ENCODE measurements at regions not wholly inside any gene's neighbourhood (a gene's known extent, or its start where the extent isn't known, plus 50 kb on each side); places are given as distances from the start of the nearest gene placed in this dataset.

DNA sequence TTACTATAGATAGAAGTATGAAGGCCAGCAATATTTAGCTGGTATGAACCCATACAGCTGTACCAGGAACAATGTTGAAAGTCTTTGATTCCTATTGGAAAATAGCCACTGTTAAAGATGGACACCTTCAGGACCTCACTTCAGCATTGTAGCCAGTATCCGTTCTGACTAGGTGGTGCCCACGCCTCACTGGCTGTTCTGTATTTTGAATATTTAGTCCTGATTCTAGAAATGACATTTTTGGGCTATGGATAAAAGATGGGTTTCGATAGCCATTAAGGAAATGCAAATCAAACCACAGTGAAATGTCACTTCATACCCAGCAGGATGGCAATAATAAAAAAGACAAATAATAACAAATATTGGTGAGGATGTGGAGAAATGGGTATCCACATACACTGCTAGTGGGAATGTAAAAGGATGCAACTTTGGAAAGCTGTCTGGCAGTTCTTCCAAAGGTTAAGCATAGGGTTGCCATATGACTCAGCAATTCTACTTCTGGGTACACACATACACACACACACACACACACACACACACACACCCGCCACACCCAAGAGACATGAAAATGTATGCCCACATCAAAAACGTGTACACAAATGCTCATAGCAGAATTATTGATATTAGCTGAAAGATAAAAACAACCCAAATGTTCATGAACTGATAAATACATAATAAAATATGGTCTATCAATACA lies 56.8 kb downstream of the UTRN start:
- Mint-ChIP-seq H3K27ac (no peak overlapping the region), H3K4me1 (peaks cover 59% of the 10 kb centered on the region), H3K9me3 (no peaks in the 10 kb centered on the region), H3K27me3 (ENCODE audit: low read depth) (no peaks in the 10 kb centered on the region), H3K36me3 (no peaks in the 10 kb centered on the region; the same call in 1 of the 2 replicates), H3K4me3 (no peak overlapping the region)
- ChIA-PET POLR2A (no interaction called here), CTCF (no interaction called here)
- no peak for TF ChIP-seq SOX15 (CRISPR knock-in tag; IDR thresholded peaks at IDR 0.05)
- no peak for TF ChIP-seq TEAD4 (CRISPR knock-in tag; IDR thresholded peaks at IDR 0.05)
- no peak for TF ChIP-seq EMX1 (CRISPR knock-in tag; IDR thresholded peaks at IDR 0.05)
- no peak for TF ChIP-seq NFATC4 (CRISPR knock-in tag; IDR thresholded peaks at IDR 0.05)
- TF ChIP-seq ELF4 (CRISPR knock-in tag; IDR thresholded peaks at IDR 0.05; ENCODE audit: low read depth): no peak
- no peak for TF ChIP-seq ZNF317 (CRISPR knock-in tag; IDR thresholded peaks at IDR 0.05; ENCODE audit: borderline replicate concordance, low read depth)
- no peak for TF ChIP-seq NR1H2 (CRISPR knock-in tag; IDR thresholded peaks at IDR 0.05)
- TF ChIP-seq, protein P1, sequence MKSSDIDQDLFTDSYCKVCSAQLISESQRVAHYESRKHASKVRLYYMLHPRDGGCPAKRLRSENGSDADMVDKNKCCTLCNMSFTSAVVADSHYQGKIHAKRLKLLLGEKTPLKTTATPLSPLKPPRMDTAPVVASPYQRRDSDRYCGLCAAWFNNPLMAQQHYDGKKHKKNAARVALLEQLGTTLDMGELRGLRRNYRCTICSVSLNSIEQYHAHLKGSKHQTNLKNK (CRISPR knock-in tag; IDR thresholded peaks at IDR 0.05): no peak
- no peak for TF ChIP-seq MYBL2 (CRISPR knock-in tag; IDR thresholded peaks at IDR 0.05)
- TF ChIP-seq, protein P2, sequence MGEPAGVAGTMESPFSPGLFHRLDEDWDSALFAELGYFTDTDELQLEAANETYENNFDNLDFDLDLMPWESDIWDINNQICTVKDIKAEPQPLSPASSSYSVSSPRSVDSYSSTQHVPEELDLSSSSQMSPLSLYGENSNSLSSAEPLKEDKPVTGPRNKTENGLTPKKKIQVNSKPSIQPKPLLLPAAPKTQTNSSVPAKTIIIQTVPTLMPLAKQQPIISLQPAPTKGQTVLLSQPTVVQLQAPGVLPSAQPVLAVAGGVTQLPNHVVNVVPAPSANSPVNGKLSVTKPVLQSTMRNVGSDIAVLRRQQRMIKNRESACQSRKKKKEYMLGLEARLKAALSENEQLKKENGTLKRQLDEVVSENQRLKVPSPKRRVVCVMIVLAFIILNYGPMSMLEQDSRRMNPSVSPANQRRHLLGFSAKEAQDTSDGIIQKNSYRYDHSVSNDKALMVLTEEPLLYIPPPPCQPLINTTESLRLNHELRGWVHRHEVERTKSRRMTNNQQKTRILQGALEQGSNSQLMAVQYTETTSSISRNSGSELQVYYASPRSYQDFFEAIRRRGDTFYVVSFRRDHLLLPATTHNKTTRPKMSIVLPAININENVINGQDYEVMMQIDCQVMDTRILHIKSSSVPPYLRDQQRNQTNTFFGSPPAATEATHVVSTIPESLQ (CRISPR knock-in tag; IDR thresholded peaks at IDR 0.05): no peak
- ATAC-seq: no peak
- no peak for DNase-seq (ENCODE audit: low spot score)

DNA sequence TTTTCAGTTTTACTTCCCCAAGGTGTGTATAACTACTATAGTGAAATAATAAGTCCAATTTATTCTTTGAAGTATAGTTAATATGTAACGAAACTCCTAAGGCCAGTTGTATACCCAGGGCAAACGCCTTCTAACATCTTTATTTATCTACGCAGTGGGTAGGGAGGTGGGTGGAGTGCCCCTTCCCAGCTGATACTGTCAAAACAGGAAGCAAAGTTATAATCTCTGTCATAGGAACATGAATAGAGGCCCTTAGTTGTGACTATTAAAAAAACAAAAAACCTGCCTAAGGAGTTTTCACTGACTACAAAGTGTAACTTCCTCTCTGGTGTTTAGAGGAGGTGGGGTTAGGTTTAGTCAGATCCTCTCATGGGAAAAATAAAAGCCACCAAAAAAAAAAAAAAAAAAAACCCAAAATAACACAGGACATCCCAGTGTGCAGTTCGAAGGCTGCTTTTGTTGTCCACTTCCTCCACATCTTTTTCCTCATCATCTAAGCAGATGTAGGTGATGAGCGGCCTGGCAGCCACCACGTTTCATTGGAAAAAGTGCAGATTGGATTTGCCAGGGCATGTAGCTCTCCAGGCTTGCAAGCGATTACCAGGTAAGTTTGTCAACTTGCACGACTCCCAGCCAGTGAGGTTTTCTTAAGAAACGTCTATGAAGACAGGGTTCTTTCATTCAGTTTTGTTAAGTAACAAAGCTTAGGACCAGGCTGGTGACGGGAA lies 58.7 kb downstream of the UTRN start:
- Mint-ChIP-seq H3K4me3 (no peak overlapping the region), H3K36me3 (peaks cover 4% of the 10 kb centered on the region), H3K4me1 (peaks cover 64% of the 10 kb centered on the region), H3K27me3 (ENCODE audit: low read depth) (no peaks in the 10 kb centered on the region), H3K9me3 (peaks cover 9% of the 10 kb centered on the region), H3K27ac (peak overlapping the region; percentile 90)
- POLR2A ChIA-PET: no interaction called here
- CTCF ChIA-PET: interaction anchor here (1.5 kb wide), 1 partner anchor 138 kb away, joined by 4 read pairs; no protein-coding TSS in a partner anchor
- ATAC-seq (no peak), DNase-seq (ENCODE audit: low spot score) (no peak)
- TF ChIP-seq GABPB1 (CRISPR knock-in tag; IDR thresholded peaks at IDR 0.05) (peak; percentile 33; the same call in 1 of the 2 replicates), JUN (CRISPR knock-in tag; IDR thresholded peaks at IDR 0.05) (no peak)

DNA sequence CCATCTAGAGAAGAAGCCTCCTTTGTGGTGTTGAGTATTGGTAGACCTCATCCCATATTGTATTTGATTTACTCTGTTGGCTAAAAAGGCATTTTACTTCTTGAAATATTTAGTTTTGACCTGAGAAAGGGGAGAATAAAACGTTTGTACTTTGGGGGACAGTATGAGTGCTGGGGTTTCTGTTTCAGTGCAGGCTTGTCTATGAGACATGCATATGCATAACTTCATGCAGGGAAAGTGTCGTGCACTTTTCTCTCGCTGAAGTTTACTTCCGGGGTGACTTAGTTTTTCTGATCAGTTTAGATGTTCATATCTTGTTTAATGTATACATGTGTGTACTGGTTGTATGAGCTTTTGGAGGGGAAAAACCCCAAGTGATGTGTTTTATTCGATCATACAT lies 59.5 kb downstream of the UTRN start:
- H3K4me1 Mint-ChIP-seq: peaks cover 67% of the 10 kb centered on the region
- POLR2A ChIA-PET: no interaction called here
- TF ChIP-seq, protein P3, sequence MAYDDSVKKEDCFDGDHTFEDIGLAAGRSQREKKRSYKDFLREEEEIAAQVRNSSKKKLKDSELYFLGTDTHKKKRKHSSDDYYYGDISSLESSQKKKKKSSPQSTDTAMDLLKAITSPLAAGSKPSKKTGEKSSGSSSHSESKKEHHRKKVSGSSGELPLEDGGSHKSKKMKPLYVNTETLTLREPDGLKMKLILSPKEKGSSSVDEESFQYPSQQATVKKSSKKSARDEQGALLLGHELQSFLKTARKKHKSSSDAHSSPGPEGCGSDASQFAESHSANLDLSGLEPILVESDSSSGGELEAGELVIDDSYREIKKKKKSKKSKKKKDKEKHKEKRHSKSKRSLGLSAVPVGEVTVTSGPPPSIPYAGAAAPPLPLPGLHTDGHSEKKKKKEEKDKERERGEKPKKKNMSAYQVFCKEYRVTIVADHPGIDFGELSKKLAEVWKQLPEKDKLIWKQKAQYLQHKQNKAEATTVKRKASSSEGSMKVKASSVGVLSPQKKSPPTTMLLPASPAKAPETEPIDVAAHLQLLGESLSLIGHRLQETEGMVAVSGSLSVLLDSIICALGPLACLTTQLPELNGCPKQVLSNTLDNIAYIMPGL (CRISPR knock-in tag; IDR thresholded peaks at IDR 0.05): no peak
- TF ChIP-seq TP53 (CRISPR knock-in tag; IDR thresholded peaks at IDR 0.05) (no peak), NR3C1 (CRISPR knock-in tag; conservative IDR thresholded peaks at IDR 0.05; ENCODE audit: low read depth) (no peak), NFYB (CRISPR knock-in tag; conservative IDR thresholded peaks at IDR 0.05; ENCODE audit: low read depth) (no peak), RELA (CRISPR knock-in tag; IDR thresholded peaks at IDR 0.05; ENCODE audit: borderline replicate concordance) (no peak), PRRX2 (CRISPR knock-in tag; IDR thresholded peaks at IDR 0.05) (no peak), ELF4 (CRISPR knock-in tag; IDR thresholded peaks at IDR 0.05; ENCODE audit: low read depth) (no peak), GABPB1 (CRISPR knock-in tag; IDR thresholded peaks at IDR 0.05) (no peak), SOX15 (CRISPR knock-in tag; IDR thresholded peaks at IDR 0.05) (no peak)
- TF ChIP-seq, protein P4, sequence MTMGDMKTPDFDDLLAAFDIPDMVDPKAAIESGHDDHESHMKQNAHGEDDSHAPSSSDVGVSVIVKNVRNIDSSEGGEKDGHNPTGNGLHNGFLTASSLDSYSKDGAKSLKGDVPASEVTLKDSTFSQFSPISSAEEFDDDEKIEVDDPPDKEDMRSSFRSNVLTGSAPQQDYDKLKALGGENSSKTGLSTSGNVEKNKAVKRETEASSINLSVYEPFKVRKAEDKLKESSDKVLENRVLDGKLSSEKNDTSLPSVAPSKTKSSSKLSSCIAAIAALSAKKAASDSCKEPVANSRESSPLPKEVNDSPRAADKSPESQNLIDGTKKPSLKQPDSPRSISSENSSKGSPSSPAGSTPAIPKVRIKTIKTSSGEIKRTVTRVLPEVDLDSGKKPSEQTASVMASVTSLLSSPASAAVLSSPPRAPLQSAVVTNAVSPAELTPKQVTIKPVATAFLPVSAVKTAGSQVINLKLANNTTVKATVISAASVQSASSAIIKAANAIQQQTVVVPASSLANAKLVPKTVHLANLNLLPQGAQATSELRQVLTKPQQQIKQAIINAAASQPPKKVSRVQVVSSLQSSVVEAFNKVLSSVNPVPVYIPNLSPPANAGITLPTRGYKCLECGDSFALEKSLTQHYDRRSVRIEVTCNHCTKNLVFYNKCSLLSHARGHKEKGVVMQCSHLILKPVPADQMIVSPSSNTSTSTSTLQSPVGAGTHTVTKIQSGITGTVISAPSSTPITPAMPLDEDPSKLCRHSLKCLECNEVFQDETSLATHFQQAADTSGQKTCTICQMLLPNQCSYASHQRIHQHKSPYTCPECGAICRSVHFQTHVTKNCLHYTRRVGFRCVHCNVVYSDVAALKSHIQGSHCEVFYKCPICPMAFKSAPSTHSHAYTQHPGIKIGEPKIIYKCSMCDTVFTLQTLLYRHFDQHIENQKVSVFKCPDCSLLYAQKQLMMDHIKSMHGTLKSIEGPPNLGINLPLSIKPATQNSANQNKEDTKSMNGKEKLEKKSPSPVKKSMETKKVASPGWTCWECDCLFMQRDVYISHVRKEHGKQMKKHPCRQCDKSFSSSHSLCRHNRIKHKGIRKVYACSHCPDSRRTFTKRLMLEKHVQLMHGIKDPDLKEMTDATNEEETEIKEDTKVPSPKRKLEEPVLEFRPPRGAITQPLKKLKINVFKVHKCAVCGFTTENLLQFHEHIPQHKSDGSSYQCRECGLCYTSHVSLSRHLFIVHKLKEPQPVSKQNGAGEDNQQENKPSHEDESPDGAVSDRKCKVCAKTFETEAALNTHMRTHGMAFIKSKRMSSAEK (CRISPR knock-in tag; IDR thresholded peaks at IDR 0.05; ENCODE audit: borderline replicate concordance): no peak
- TF ChIP-seq, protein P5, sequence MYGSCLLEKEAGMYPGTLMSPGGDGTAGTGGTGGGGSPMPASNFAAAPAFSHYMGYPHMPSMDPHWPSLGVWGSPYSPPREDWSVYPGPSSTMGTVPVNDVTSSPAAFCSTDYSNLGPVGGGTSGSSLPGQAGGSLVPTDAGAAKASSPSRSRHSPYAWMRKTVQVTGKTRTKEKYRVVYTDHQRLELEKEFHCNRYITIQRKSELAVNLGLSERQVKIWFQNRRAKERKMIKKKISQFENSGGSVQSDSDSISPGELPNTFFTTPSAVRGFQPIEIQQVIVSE (CRISPR knock-in tag; IDR thresholded peaks at IDR 0.05; ENCODE audit: borderline replicate concordance): no peak
- TF ChIP-seq, protein P6, sequence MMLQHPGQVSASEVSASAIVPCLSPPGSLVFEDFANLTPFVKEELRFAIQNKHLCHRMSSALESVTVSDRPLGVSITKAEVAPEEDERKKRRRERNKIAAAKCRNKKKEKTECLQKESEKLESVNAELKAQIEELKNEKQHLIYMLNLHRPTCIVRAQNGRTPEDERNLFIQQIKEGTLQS (CRISPR knock-in tag; conservative IDR thresholded peaks at IDR 0.05): no peak

More for the DNA sequence above, 59.5 kb downstream of the UTRN start:
- ATAC-seq: no peak
- Mint-ChIP-seq H3K27ac (peak overlapping the region; percentile 90), H3K4me3 (no peak overlapping the region), H3K27me3 (ENCODE audit: low read depth) (no peaks in the 10 kb centered on the region), H3K9me3 (peaks cover 9% of the 10 kb centered on the region), H3K36me3 (peaks cover 4% of the 10 kb centered on the region)
- CTCF ChIA-PET: interaction anchor here (1.5 kb wide), 1 partner anchor 138 kb away, joined by 4 read pairs; no protein-coding TSS in a partner anchor
- no peak for DNase-seq (ENCODE audit: low spot score)

Measured in WTC11 (cell line).